H9 (cell line): ENCODE measurements at regions not wholly inside any gene's neighbourhood (a gene's known extent, or its start where the extent isn't known, plus 50 kb on each side); places are given as distances from the start of the nearest gene placed in this dataset.

Experiments used
- DNase-seq: peaks from one replicate; pipeline ENCODE4 v3.0.0-alpha.2; 2017
- H2AFZ ChIP-seq: one replicate; pipeline ENCODE4 v1.6.1; 2013; ENCODE audit warnings: mild to moderate bottlenecking, low read length, control low read depth, moderate library complexity
- H2AK5ac ChIP-seq: 2 replicates; pipeline ENCODE4 v1.6.1; 2013; ENCODE audit warnings: low read length, control low read depth, mixed read lengths; ENCODE audit not compliant: insufficient read length
- H2BK120ac ChIP-seq: one replicate; pipeline ENCODE4 v1.6.1; 2013; ENCODE audit warnings: low read depth, mild to moderate bottlenecking, low read length, control low read depth, inconsistent platforms; ENCODE audit not compliant: poor library complexity, severe bottlenecking
- H2BK12ac ChIP-seq: 2 replicates; pipeline ENCODE4 v1.6.1; 2013; ENCODE audit warnings: low read length, control low read depth, mixed read lengths, low read depth; ENCODE audit not compliant: insufficient read length
- H2BK15ac ChIP-seq: 2 replicates; pipeline ENCODE4 v1.6.1; 2013; ENCODE audit warnings: low read depth, low read length, control low read depth
- H2BK20ac ChIP-seq: one replicate; pipeline ENCODE4 v1.6.1; 2013; ENCODE audit warnings: low read depth, mild to moderate bottlenecking, low read length, control low read depth, inconsistent platforms; ENCODE audit not compliant: poor library complexity, severe bottlenecking
- H2BK5ac ChIP-seq: 2 replicates; pipeline ENCODE4 v1.6.1; 2013; ENCODE audit warnings: low read length, control low read depth, mixed read lengths; ENCODE audit not compliant: insufficient read length
- H3K14ac ChIP-seq: 2 replicates; pipeline ENCODE4 v1.6.1; 2013; ENCODE audit warnings: low read length, control low read depth; ENCODE audit not compliant: insufficient read depth
- H3K18ac ChIP-seq: 2 replicates; pipeline ENCODE4 v1.6.1; 2013; ENCODE audit warnings: low read depth, mild to moderate bottlenecking, mixed read lengths, low read length, control low read depth; ENCODE audit not compliant: insufficient read length
- H3K23ac ChIP-seq: 2 replicates; pipeline ENCODE4 v1.6.1; 2013; ENCODE audit warnings: low read length, control low read depth, mixed read lengths, low read depth; ENCODE audit not compliant: insufficient read length
- H3K23me2 ChIP-seq: 2 replicates; pipeline ENCODE4 v1.6.1; 2013; ENCODE audit warnings: low read depth, mild to moderate bottlenecking, mixed read lengths, low read length, control low read depth; ENCODE audit not compliant: insufficient read length, poor library complexity, severe bottlenecking
- H3K27ac ChIP-seq: 2 replicates; pipeline ENCODE4 v1.5.1; 2013; ENCODE audit warnings: low read length, control low read depth, mixed read lengths, low read depth; ENCODE audit not compliant: insufficient read length
- H3K27me3 ChIP-seq: 2 replicates; pipeline ENCODE4 v1.6.1; 2013; ENCODE audit warnings: low read length, control low read depth, inconsistent platforms; ENCODE audit not compliant: insufficient read depth
- H3K4ac ChIP-seq: 2 replicates; pipeline ENCODE4 v1.6.1; 2013; ENCODE audit warnings: low read depth, mild to moderate bottlenecking, control low read depth, inconsistent platforms, low read length, moderate library complexity
- H3K4me1 ChIP-seq: 2 replicates; pipeline ENCODE4 v1.6.1; 2013; ENCODE audit warnings: low read length, control low read depth, inconsistent platforms; ENCODE audit not compliant: insufficient read depth
- H3K4me2 ChIP-seq: 2 replicates; pipeline ENCODE4 v1.6.1; 2013; ENCODE audit warnings: low read length, control low read depth, mixed read lengths; ENCODE audit not compliant: insufficient read length, insufficient read depth
- H3K56ac ChIP-seq: 2 replicates; pipeline ENCODE4 v1.6.1; 2013; ENCODE audit warnings: low read depth, mild to moderate bottlenecking, mixed read lengths, low read length, control low read depth; ENCODE audit not compliant: insufficient read length
- H3K79me1 ChIP-seq: 2 replicates; pipeline ENCODE4 v1.6.1; 2013; ENCODE audit warnings: low read depth, mild to moderate bottlenecking, moderate library complexity, low read length, control low read depth, inconsistent platforms; ENCODE audit not compliant: insufficient read depth, poor library complexity, severe bottlenecking
- H3K79me2 ChIP-seq: 2 replicates; pipeline ENCODE4 v1.6.1; 2013; ENCODE audit warnings: low read length, control low read depth, inconsistent platforms; ENCODE audit not compliant: insufficient read depth
- H3K9ac ChIP-seq: 2 replicates; pipeline ENCODE4 v1.6.1; 2013; ENCODE audit warnings: low read length, control low read depth, mixed read lengths; ENCODE audit not compliant: insufficient read length; ENCODE audit errors: extremely low read depth
- H3K9me3 ChIP-seq: one replicate; pipeline ENCODE4 v1.6.1; 2013; ENCODE audit warnings: low read depth, low read length, inconsistent platforms; ENCODE audit not compliant: control insufficient read depth
- H3T11ph ChIP-seq: one replicate; pipeline ENCODE4 v1.6.1; 2013; ENCODE audit warnings: mild to moderate bottlenecking, low read length, control low read depth, inconsistent platforms
- H4K20me1 ChIP-seq: one replicate; pipeline ENCODE4 v1.6.1; 2013; ENCODE audit not compliant: control insufficient read depth, insufficient read length, insufficient read depth
- H4K5ac ChIP-seq: 2 replicates; pipeline ENCODE4 v1.6.1; 2013; ENCODE audit warnings: low read depth, mild to moderate bottlenecking, mixed read lengths, low read length, control low read depth; ENCODE audit not compliant: insufficient read length
- H4K8ac ChIP-seq: replicated peaks from 2 replicates; pipeline ENCODE4 v1.6.1; 2013; ENCODE audit warnings: low read length, control low read depth, mixed read lengths, low read depth; ENCODE audit not compliant: insufficient read length
- H4K91ac ChIP-seq: 2 replicates; pipeline ENCODE4 v1.6.1; 2013; ENCODE audit warnings: low read depth, mild to moderate bottlenecking, moderate library complexity, mixed read lengths, low read length, control low read depth; ENCODE audit not compliant: insufficient read length
- H3K27ac Mint-ChIP-seq, 3 experiments: 2 replicates in 2 of 3; 3 replicates in 1 of 3; pipeline ENCODE4 v1.8.0; 2020 to 2021; ENCODE audit warnings: mixed read lengths in 3 of 3, mild to moderate bottlenecking in 1 of 3, moderate library complexity in 1 of 3
- H3K27me3 Mint-ChIP-seq: 2 replicates; pipeline ENCODE4 v1.8.0; 2021; ENCODE audit warnings: low read depth, mild to moderate bottlenecking, moderate library complexity, mixed read lengths
- H3K36me3 Mint-ChIP-seq, 3 experiments: 2 replicates in 2 of 3; 3 replicates in 1 of 3; pipeline ENCODE4 v1.8.0; 2020 to 2021; ENCODE audit warnings: low read depth in 3 of 3, mixed read lengths in 3 of 3; ENCODE audit not compliant: insufficient read depth in 1 of 3
- H3K4me1 Mint-ChIP-seq, 2 experiments: 2 replicates each; pipeline ENCODE4 v1.8.0; 2020; ENCODE audit warnings: mixed read lengths in 2 of 2
- H3K4me3 Mint-ChIP-seq, 2 experiments: 2 replicates in 1 of 2; 3 replicates in 1 of 2; pipeline ENCODE4 v1.8.0; 2020 to 2021; ENCODE audit warnings: mild to moderate bottlenecking in 2 of 2, mixed read lengths in 2 of 2, moderate library complexity in 1 of 2
- H3K9me3 Mint-ChIP-seq, 2 experiments: 2 replicates in 1 of 2; 3 replicates in 1 of 2; pipeline ENCODE4 v1.8.0; 2020; ENCODE audit warnings: mild to moderate bottlenecking in 2 of 2, mixed read lengths in 2 of 2, moderate library complexity in 1 of 2
- CTCF ChIP-seq: fragments of 200-600 bp; sonication (generic); conservative IDR thresholded peaks from 3 replicates; pipeline ENCODE4 v1.8.0; 2021; ENCODE audit warnings: antibody characterized with exemption, mild to moderate bottlenecking
- WGBS: extraction: QIAGEN DNeasy Blood & Tissue Kit; methylation state at CpG from one replicate; pipeline ENCODE4 v1.1.7; 2013; ENCODE audit warnings: missing lambda C conversion rate, low lambda C conversion rate, mixed read lengths; ENCODE audit not compliant: insufficient read length; ENCODE audit errors: extremely low coverage; 5-methylcytosine and 5-hydroxymethylcytosine counted together

- Histone ChIP-seq H3K79me2 (no peaks in the 10 kb centered on the region), H2BK5ac (no peak overlapping the region), H4K91ac (no peak overlapping the region), H2BK12ac (no peak overlapping the region), H4K8ac (no peak overlapping the region), H2AFZ (no peak overlapping the region), H4K20me1 (no peaks in the 10 kb centered on the region), H3K23me2 (no peaks in the 10 kb centered on the region), H3K27me3 (no peaks in the 10 kb centered on the region), H3K14ac (no peak overlapping the region), H3K4ac (no peak overlapping the region), H3K9me3 (no peaks in the 10 kb centered on the region), H2BK20ac (no peak overlapping the region), H2BK120ac (no peak overlapping the region), H3K4me2 (no peak overlapping the region), H3K27ac (no peak overlapping the region), H3T11ph (no peak overlapping the region), H3K79me1 (no peaks in the 10 kb centered on the region), H3K56ac (no peak overlapping the region), H3K23ac (no peak overlapping the region), H2AK5ac (no peak overlapping the region), H3K4me1 (no peaks in the 10 kb centered on the region), H2BK15ac (no peak overlapping the region), H3K18ac (no peak overlapping the region), H4K5ac (no peak overlapping the region), H3K9ac (no peak overlapping the region)
- WGBS, result no CpG with 5 or more reads among the region's 2 CpGs
- Mint-ChIP-seq H3K9me3 (no peaks in the 10 kb centered on the region), H3K36me3 (no peaks in the 10 kb centered on the region), H3K4me3 (no peak overlapping the region), H3K27ac (no peak overlapping the region), H3K4me1 (0 out of 4 replicates have a peak, but pooled peaks cover 0 to 2% of the 10 kb centered on the region in 2 experiments), H3K27me3 (no peaks in the 10 kb centered on the region)
- TF ChIP-seq CTCF, result no peak
- no peak for DNase-seq
Measured at GRCh38 chr4:10891866-10892265, 207.3 kb upstream of the CLNK start.
